Amygdala (tissue), 56 donors: ENCODE measurements at regions not wholly inside any gene's neighbourhood (a gene's known extent, or its start where the extent isn't known, plus 50 kb on each side); places are given as distances from the start of the nearest gene placed in this dataset.

ENCODE experiments used
- DNase-seq, 56 donors: peaks; one replicate each; lab custom pipeline; 2025; lab: John Stamatoyannopoulos, UW

DNA sequence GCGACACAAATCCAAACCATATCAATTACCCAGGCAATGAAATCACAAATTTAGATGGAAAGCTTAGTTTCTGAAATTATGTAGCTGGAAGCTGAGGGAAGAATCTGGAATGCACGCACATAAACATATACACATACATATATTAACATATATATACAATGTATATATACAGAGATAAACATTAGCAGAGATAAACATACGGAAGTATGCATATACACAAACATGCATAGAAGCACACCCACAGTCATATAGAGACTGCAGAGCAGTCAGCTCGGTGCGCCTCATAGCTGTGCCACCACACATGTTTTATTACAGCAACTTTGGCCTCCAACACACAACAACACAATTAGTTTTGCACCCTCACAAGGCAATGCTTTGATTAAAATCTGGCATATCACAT, 288.1 kb downstream of the TEX29 start:
- no peak for DNase-seq

DNA sequence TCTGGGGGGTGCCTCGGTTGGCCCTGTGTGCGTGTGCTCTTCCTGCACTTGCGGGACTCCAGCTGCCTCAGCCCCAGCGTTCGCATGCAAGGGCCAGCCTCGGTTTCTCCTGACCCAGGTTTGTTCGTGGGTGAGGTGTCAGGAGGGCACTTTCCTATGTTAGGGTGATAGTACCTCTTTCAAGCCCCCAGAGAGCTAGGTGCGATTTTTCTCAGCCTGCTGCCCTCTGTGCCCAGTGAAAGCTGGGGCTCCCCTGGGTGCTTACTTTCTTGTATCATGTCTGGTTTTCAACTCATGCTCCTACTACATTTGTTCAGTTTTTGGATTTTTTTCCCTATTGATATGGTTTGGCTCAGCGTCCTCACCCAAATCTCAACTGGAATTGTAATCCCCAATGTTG, 289.2 kb downstream of the TEX29 start:
- DNase-seq, result no peak

- DNase-seq, result no peak
Observed at GRCh38 chr13:111610081-111610480, 289.6 kb downstream of the TEX29 start.

GRCh38 chr13:111610879-111611278, 290.4 kb downstream of the TEX29 start:
- DNase-seq, result no peak

DNA sequence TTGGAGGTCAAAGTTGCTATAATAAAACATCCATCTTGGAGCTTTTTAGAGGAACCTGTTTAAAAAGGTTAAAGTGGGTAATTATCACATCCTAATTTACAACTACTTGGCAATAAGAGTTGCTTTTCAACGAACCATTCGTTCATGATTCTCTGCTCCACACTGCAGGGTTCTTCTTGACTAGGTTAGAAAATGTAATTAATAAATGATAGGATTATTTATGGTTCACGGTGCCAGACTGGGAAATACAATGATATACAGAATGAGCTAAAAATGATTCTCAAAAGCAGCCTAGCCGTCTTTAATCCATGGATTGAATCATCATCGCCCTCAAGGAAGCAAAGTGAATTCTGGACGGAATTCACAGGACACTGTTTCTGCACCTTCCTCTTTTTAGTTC, 291.2 kb downstream of the TEX29 start:
- no peak for DNase-seq

DNA sequence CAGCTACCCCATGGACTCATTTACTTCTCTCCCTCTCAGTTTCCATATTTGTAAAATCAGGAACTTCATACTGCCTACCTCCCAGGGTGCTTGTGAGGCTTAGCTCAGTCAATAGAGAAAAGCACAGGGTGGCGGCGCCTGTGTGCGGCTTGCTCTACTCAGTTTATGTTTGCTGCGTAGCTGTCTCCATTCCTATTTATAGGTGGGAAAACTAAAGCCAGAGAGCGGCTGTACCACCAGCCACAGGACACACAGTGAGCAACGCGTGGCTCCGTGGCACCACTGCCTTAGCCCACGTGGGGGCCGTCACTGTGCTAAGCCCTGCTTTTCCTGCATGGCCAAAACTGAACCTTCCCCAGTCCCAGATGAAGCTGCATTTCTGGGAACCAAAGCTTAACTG, 292.4 kb downstream of the TEX29 start:
- no peak for DNase-seq

DNA sequence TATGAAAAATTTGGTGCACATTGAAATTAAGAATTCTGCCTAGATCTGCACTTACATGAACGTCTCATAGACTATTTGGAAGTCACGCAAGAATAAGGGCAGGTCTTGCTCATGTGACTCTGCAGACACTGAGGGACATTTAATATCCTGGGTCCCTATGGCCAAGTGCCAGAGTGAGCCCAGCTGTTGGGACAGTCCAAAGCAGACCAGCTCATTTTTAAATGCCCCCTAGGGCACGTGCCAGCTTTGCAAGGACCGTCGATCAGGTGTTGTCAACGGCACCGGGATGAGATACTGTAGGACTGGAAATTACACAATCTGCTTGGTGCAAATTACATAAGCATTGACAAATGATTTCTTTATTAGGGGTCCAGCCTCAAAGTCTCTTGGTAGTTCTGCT, 293.6 kb downstream of the TEX29 start:
- no peak for DNase-seq

GRCh38 chr13:111614613-111615012, 294.2 kb downstream of the TEX29 start:
- no peak for DNase-seq

DNA sequence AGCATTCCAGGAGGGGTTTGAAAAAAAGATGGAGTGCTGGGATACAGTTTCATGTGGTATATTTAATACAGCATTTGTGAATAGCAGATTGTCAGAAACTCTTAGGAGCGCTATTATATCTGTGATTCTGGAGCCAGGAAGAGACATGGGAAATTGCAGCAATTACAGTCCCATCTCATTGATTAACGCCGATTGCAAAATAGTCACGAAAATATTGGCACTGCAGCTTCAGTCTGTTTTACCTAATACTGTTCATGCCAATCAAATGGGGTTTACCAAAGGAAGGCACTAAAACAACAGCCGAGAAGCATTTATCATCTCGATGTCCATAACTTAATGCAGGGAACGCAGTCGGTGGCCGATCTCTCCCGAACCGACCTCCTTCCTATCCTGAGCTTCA, 295.8 kb downstream of the TEX29 start:
- no peak for DNase-seq

GRCh38 chr13:111620166-111620565, 299.7 kb downstream of the TEX29 start:
- no peak for DNase-seq

GRCh38 chr13:111620586-111620985, 300.1 kb downstream of the TEX29 start:
- DNase-seq, result no peak

DNA sequence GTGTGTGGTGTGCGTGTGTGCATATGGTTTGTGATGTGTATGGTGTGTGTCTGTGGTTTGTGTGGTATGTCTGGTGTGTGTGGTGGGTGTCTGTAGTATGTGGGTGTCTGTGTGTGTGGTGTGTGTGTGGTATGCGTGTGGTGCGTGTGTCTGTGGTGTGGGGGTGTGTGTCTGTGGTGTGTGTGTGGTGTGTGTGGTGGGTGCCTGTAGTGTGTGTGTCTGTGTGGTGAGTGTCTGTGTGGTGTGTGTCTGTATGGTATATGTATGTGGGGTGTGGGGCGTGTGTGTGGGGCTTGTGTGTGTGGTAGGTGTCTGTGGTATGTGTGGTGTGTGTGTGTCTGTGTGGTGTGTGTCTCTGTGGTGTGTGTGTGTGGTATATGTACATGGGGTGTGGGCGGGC, 300.7 kb downstream of the TEX29 start:
- no peak for DNase-seq

- no peak for DNase-seq
Observed at GRCh38 chr13:111622051-111622531, 301.6 kb downstream of the TEX29 start.

DNA sequence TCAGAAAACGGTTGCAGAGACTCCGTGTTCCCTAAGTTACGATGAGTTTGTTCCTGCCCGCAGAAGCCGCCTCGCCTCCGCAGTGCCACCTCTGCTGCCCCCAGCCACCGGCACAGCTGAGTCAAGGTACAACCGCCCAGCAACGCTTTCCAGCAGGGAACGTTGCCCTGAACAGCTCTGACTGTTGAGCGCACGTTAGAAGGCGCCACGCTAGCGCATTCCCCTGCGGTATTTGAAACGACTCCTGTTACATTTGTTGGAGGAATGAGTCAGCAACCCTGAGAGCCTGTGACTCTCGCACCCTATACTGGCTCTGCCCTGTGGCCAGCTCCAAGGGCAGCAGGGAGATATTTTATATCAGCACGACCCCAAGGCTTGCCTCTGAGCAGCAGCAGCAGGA, 302.8 kb downstream of the TEX29 start:
- DNase-seq, result peak in 1 of 56 donors; percentile 5

DNA sequence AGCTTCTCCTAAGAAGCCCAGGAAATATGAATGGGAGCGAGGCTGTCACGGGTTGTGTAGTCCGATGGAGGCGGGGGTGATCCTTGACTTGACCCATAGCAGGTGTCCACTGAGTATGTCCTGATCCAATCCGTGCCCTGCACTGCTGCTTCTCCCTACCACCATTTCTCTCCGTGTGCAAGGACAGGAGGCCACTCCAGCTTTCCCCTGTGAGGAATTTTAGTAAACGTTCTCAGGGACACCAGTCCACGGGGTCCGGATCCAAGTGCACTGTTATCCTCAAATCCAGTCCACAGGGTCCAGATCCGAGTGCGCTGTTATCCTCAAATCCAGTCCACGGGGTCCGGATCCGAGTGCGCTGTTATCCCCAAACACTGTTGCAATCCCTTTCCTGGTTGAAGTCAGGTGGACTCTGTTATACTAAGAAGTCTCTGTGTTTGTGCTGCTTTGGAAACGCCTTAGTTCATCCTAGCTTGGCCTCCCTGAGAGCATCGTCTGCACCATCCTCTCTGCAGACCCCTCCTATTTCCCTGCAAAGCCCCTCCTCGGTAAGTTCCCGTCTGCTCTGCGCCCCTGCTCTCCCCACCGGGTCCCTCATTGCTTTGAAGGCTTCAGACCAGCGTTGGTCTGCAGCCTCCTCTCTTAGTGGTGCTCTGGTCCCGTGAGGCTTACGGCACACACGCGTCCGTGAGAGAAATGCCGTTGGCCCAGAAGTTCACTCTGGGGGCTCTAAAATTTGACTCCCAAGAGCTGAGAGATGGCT, 303.5 kb downstream of the TEX29 start:
- no peak for DNase-seq

DNA sequence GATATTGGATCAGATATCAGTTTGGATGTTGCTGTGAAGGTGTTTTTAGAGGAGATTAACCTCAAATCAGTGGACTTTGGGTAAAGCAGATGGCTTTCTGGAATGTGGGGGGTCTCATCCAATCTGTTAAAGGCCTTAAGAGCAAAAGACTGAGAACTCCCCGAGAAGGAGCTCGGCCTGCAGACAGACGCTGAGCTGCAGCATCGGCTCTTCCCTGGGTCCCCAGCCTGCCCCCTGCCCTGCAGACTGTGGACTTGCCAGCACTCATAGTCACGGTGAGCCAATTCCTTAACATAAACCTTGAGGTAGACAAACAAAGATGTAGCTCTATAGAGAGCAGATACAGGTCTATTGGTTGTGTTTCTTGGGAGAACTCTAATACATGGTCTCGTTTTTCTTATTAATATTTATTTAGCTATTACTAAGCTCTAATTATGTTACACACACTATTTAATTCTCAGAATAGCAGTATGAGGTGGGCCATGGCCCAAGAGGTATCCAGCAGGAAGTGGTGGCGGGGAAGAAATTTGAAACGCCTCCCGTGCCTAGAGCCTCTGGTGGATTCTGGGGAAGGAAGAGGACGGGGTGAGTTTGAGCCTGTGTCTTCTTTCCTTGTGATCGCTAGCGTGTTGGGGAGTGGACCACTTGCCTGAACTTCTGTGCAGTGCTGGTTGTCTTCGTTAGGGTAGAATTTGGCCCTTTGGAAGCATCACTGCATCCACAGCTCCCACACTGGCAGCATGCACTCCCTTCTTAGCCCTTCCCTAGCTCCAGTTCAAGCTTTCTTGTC, 305.3 kb downstream of the TEX29 start:
- no peak for DNase-seq

GRCh38 chr13:111626371-111627305, 306.2 kb downstream of the TEX29 start:
- peak in 14 of 56 donors; percentile 10 to 43 (median 25) for DNase-seq

- DNase-seq, result no peak
Observed at GRCh38 chr13:111627596-111627995, 307.2 kb downstream of the TEX29 start.

DNA sequence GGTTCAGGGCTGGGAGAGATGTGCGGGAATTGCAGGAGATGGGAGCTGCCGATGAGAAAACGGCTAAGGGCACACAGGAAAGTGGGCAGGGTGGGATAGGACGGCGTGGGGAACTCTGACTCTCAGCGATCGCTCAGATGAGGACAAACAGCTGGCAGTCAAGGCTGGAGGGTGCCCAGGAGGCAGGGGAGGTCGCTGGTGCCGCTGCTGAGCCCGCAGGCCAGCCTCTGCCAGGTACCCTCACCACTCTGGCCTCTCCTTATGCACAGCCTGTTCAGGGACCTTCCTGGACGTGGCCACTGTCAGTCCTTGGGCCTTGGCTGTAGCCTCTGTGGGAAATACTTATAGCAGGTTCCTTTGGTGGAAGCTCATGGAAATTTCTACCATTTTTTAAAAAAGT, 308.6 kb downstream of the TEX29 start:
- no peak for DNase-seq

- DNase-seq, result no peak
Observed at GRCh38 chr13:111629457-111629856, 309.0 kb downstream of the TEX29 start.

GRCh38 chr13:111629926-111630325, 309.5 kb downstream of the TEX29 start:
- peak in 28 of 56 donors; percentile 10 to 72 (median 42) for DNase-seq
